Smooth muscle cell (in vitro differentiated cells): ENCODE measurements at regions not wholly inside any gene's neighbourhood (a gene's known extent, or its start where the extent isn't known, plus 50 kb on each side); places are given as distances from the start of the nearest gene placed in this dataset.

Source experiments
- DNase-seq: peaks from one replicate; lab custom pipeline; 2025; ENCODE audit not compliant: unreplicated experiment; lab: John Stamatoyannopoulos, UW
- H2AFZ ChIP-seq: fragments of 200-600 bp; sonication (generic); 2 replicates; pipeline ENCODE4 v1.6.0; 2016; ENCODE audit warnings: antibody characterized with exemption, low read depth, mild to moderate bottlenecking
- H3F3A ChIP-seq: fragments of 200-600 bp; sonication (generic); 2 replicates; pipeline ENCODE4 v1.6.0; 2017; ENCODE audit warnings: antibody characterized with exemption, low read depth
- H3K27ac ChIP-seq: fragments of 200-600 bp; sonication (generic); 2 replicates; pipeline ENCODE4 v1.5.1; 2016; ENCODE audit warnings: low read depth, mild to moderate bottlenecking
- H3K27me3 ChIP-seq: fragments of 200-600 bp; sonication (generic); 2 replicates; pipeline ENCODE4 v1.6.1; 2016; ENCODE audit warnings: low read depth, mild to moderate bottlenecking
- H3K36me3 ChIP-seq: fragments of 200-600 bp; sonication (generic); 2 replicates; pipeline ENCODE4 v1.5.1; 2016; ENCODE audit warnings: low read depth
- H3K4me1 ChIP-seq: fragments of 200-600 bp; sonication (generic); 2 replicates; pipeline ENCODE4 v1.5.1; 2016; ENCODE audit warnings: low read depth
- H3K4me2 ChIP-seq: fragments of 200-600 bp; sonication (generic); 2 replicates; pipeline ENCODE4 v1.6.0; 2016; ENCODE audit warnings: mild to moderate bottlenecking
- H3K4me3 ChIP-seq: fragments of 200-600 bp; sonication (generic); 2 replicates; pipeline ENCODE4 v1.5.1; 2016; ENCODE audit warnings: mild to moderate bottlenecking
- H3K79me2 ChIP-seq: fragments of 200-600 bp; sonication (generic); 2 replicates; pipeline ENCODE4 v1.6.0; 2016; ENCODE audit warnings: low read depth, mild to moderate bottlenecking
- H3K9ac ChIP-seq: fragments of 200-600 bp; sonication (generic); 2 replicates; pipeline ENCODE4 v1.6.0; 2016; ENCODE audit warnings: low read depth
- H3K9me3 ChIP-seq: fragments of 200-600 bp; sonication (generic); replicated peaks from 2 replicates; pipeline ENCODE4 v1.5.1; 2016; ENCODE audit warnings: low read depth
- H4K20me1 ChIP-seq: fragments of 200-600 bp; sonication (generic); 2 replicates; pipeline ENCODE4 v1.6.0; 2016; ENCODE audit warnings: low read depth
- WGBS: methylation state at CpG from one replicate; pipeline ENCODE4 v1.1.7; 2016; ENCODE audit warnings: low lambda C conversion rate; 5-methylcytosine and 5-hydroxymethylcytosine counted together
- TF ChIP-seq, protein P1 (sequence below): fragments of 200-600 bp; sonication (generic); IDR thresholded peaks from 2 replicates; pipeline ENCODE4 v1.5.1; 2017; ENCODE audit warnings: borderline replicate concordance, mild to moderate bottlenecking, antibody characterized with exemption; ENCODE audit not compliant: insufficient read depth, poor library complexity, severe bottlenecking

DNA sequence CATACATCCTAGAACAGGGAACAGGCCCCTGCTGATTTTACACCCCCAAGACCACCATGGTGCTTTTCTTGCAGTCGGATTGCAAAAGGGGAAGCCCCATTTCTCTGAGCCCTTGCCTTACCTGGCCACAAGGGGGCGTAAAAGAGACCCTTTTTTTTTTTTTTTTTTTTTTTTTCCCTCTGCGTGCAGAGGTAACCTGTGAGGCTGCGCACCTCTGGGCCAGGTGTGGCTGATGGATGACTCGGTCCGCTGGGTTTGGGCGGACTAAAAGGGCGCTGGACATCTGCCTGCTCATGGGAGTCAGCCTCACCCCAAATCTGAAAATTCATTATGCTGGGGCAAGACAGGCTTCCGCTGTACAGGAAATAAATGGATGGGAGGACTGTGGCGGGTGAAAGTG lies 281.0 kb downstream of the CBLN1 start:
- no peak for DNase-seq
- TF ChIP-seq, protein P1, sequence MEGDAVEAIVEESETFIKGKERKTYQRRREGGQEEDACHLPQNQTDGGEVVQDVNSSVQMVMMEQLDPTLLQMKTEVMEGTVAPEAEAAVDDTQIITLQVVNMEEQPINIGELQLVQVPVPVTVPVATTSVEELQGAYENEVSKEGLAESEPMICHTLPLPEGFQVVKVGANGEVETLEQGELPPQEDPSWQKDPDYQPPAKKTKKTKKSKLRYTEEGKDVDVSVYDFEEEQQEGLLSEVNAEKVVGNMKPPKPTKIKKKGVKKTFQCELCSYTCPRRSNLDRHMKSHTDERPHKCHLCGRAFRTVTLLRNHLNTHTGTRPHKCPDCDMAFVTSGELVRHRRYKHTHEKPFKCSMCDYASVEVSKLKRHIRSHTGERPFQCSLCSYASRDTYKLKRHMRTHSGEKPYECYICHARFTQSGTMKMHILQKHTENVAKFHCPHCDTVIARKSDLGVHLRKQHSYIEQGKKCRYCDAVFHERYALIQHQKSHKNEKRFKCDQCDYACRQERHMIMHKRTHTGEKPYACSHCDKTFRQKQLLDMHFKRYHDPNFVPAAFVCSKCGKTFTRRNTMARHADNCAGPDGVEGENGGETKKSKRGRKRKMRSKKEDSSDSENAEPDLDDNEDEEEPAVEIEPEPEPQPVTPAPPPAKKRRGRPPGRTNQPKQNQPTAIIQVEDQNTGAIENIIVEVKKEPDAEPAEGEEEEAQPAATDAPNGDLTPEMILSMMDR, result peak; percentile 62
- no peaks in the 10 kb centered on the region for H3K27me3 ChIP-seq
- H3K4me1 ChIP-seq, result no peaks in the 10 kb centered on the region
- H3K9me3 ChIP-seq, result no peaks in the 10 kb centered on the region
- no peak overlapping the region for H3K4me2 ChIP-seq
- H3K79me2 ChIP-seq, result no peaks in the 10 kb centered on the region
- 24% methylated on average over 10 of the region's 10 CpGs for WGBS
- no peak overlapping the region for H3K9ac ChIP-seq
- H3K4me3 ChIP-seq, result no peak overlapping the region
- no peak overlapping the region for H2AFZ ChIP-seq
- H3F3A ChIP-seq, result no peaks in the 10 kb centered on the region
- no peaks in the 10 kb centered on the region for H3K36me3 ChIP-seq
- no peak overlapping the region for H3K27ac ChIP-seq
- no peaks in the 10 kb centered on the region for H4K20me1 ChIP-seq

DNA sequence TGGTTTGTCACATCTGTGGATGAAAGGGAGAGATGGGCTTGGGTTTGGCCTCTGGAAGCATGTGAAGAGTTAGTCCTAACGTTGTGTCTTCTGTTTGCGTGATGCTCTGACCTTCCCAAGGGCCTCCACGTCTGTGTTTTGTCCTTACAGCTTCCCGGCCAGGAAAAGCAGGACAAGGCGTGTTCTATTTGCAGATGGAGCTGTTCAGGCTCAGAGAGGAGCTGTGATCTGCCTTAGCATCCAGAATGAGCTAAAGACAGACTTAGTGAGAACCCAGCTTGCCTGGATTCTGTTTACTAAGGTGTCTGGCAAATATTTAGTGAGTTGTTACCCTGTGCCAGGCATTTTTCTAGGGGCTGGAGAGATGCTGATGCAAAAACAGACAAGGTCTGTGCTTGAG lies 282.1 kb downstream of the CBLN1 start:
- Histone ChIP-seq H3K9ac (no peak overlapping the region), H3K4me3 (no peak overlapping the region), H4K20me1 (no peaks in the 10 kb centered on the region), H3K9me3 (no peaks in the 10 kb centered on the region), H3F3A (no peaks in the 10 kb centered on the region), H2AFZ (no peak overlapping the region), H3K27ac (no peak overlapping the region), H3K4me2 (no peak overlapping the region), H3K4me1 (no peaks in the 10 kb centered on the region), H3K27me3 (no peaks in the 10 kb centered on the region), H3K79me2 (no peaks in the 10 kb centered on the region), H3K36me3 (no peaks in the 10 kb centered on the region)
- 86% methylated on average over 5 of the region's 5 CpGs for WGBS
- DNase-seq, result no peak
- TF ChIP-seq, protein P1, result no peak

DNA sequence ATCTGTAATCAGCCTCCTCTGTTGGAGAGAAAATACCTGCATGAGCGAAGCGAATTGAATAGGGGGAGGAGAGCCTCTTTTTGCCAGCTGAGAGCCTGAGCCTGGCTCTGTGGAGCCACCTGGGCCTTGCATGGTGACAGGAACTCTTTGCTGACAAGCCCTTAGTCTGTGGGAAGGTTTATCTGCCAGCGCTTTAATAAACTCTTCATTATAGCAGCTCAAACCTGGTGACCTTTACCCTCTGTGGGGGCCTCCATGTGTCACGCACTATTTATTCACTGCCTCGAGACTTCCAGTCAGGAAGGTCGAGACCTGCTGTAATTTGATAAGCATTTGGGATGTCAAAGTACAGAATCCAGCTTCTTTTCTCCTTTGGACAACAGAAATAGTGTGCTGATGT lies 282.6 kb downstream of the CBLN1 start:
- Histone ChIP-seq H2AFZ (no peak overlapping the region), H3K27ac (no peak overlapping the region), H3K36me3 (no peaks in the 10 kb centered on the region), H3K4me1 (no peaks in the 10 kb centered on the region), H3K79me2 (no peaks in the 10 kb centered on the region), H3F3A (no peaks in the 10 kb centered on the region), H3K4me2 (no peak overlapping the region), H4K20me1 (no peaks in the 10 kb centered on the region), H3K4me3 (no peak overlapping the region), H3K27me3 (no peaks in the 10 kb centered on the region), H3K9ac (no peak overlapping the region), H3K9me3 (no peaks in the 10 kb centered on the region)
- TF ChIP-seq, protein P1, result no peak
- 86% methylated on average over 6 of the region's 6 CpGs for WGBS
- DNase-seq, result no peak

DNA sequence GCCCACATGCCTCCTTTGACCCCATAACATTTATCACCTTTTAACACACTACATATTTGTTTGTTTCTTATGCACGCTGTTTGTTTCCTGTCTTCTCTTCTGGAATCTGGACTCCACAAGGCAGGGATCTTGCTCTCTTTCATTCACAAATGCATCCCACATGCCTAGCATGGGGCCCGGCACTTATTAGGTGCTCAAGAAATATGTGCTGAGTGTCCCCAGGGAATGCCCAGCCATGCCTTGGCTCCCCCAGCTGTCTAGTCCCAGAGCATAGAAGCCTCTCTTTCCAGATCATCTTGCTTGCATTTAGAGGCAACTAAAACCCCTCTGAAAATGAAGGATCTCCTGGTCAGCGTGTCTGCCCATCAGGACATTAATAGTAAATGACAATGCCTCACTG lies 283.7 kb downstream of the CBLN1 start:
- Histone ChIP-seq H3K9ac (no peak overlapping the region), H3K36me3 (no peaks in the 10 kb centered on the region), H3K4me2 (no peak overlapping the region), H3K27me3 (no peaks in the 10 kb centered on the region), H3K79me2 (no peaks in the 10 kb centered on the region), H4K20me1 (no peaks in the 10 kb centered on the region), H2AFZ (no peak overlapping the region), H3K4me1 (no peaks in the 10 kb centered on the region), H3K27ac (no peak overlapping the region), H3K4me3 (no peak overlapping the region), H3F3A (no peaks in the 10 kb centered on the region), H3K9me3 (no peaks in the 10 kb centered on the region)
- TF ChIP-seq, protein P1, result no peak
- WGBS, result 80% methylated on average over 3 of the region's 3 CpGs
- no peak for DNase-seq
